ENCODE measurements at regions not wholly inside any gene's neighbourhood (a gene's known extent, or its start where the extent isn't known, plus 50 kb on each side); places are given as distances from the start of the nearest gene placed in this dataset.

- H3K9ac ChIP-seq (ENCODE audit: low read depth in 1 of 2, low read length in 2 of 2) = no peak overlapping the region
Observed at GRCh38 chr2:143939626-143940330, 580.1 kb downstream of the ZEB2 start.

More at GRCh38 chr2:143939626-143940330, 580.1 kb downstream of the ZEB2 start:
- H3K4me1 ChIP-seq (ENCODE audit: control insufficient read depth in 4 of 4, insufficient read depth in 4 of 4, low read length in 3 of 4) = peaks cover 5 to 15% (median 12%) of the 10 kb centered on the region in 4 donors
- 72% methylated on average over 6 of the region's 6 CpGs for WGBS
- peaks cover 0 to 16% (median 0%) of the 10 kb centered on the region in 4 donors for H3K27me3 ChIP-seq (ENCODE audit: control insufficient read depth in 4 of 4, insufficient read depth in 4 of 4, low read length in 3 of 4)
- TF ChIP-seq REST (IDR thresholded peaks at IDR 0.05) (no peak), GABPA (IDR thresholded peaks at IDR 0.05 in 1 of 2, conservative IDR thresholded peaks at IDR 0.05 in 1 of 2) (no peak), FOXA2 (IDR thresholded peaks at IDR 0.05) (no peak), FOXA1 (IDR thresholded peaks at IDR 0.05) (no peak), ZBTB33 (IDR thresholded peaks at IDR 0.05) (no peak), EGR1 (IDR thresholded peaks at IDR 0.05; ENCODE audit: low read depth in 2 of 2) (no peak), NR2F2 (IDR thresholded peaks at IDR 0.05) (no peak), ATF3 (IDR thresholded peaks at IDR 0.05) (no peak), HNF4A (conservative IDR thresholded peaks at IDR 0.05) (no peak)
- TF ChIP-seq, protein P1, sequence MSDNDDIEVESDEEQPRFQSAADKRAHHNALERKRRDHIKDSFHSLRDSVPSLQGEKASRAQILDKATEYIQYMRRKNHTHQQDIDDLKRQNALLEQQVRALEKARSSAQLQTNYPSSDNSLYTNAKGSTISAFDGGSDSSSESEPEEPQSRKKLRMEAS (IDR thresholded peaks at IDR 0.05) = no peak
- TF ChIP-seq, protein P2, sequence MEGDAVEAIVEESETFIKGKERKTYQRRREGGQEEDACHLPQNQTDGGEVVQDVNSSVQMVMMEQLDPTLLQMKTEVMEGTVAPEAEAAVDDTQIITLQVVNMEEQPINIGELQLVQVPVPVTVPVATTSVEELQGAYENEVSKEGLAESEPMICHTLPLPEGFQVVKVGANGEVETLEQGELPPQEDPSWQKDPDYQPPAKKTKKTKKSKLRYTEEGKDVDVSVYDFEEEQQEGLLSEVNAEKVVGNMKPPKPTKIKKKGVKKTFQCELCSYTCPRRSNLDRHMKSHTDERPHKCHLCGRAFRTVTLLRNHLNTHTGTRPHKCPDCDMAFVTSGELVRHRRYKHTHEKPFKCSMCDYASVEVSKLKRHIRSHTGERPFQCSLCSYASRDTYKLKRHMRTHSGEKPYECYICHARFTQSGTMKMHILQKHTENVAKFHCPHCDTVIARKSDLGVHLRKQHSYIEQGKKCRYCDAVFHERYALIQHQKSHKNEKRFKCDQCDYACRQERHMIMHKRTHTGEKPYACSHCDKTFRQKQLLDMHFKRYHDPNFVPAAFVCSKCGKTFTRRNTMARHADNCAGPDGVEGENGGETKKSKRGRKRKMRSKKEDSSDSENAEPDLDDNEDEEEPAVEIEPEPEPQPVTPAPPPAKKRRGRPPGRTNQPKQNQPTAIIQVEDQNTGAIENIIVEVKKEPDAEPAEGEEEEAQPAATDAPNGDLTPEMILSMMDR (IDR thresholded peaks at IDR 0.05; ENCODE audit: low read depth, low read length, missing input control) = no peak
- peak overlapping the region in 1 of 2 donors; percentile 0 for H3K27ac ChIP-seq (ENCODE audit: low read depth in 1 of 2, low read length in 2 of 2)
- H3K9me3 ChIP-seq (ENCODE audit: control insufficient read depth in 4 of 4, low read length in 3 of 4) = no peaks in the 10 kb centered on the region
- DNase-seq (ENCODE audit: low spot score) = no peak
- no peaks in the 10 kb centered on the region for H3K36me3 ChIP-seq (ENCODE audit: control insufficient read depth in 4 of 4, insufficient read depth in 3 of 4, low read depth in 1 of 4, low read length in 3 of 4)
- no peak overlapping the region for H3K4me3 ChIP-seq (ENCODE audit: low read depth in 1 of 3, low read length in 3 of 3)
